Cardiac muscle cell (in vitro differentiated cells and primary cell): ENCODE measurements at regions not wholly inside any gene's neighbourhood (a gene's known extent, or its start where the extent isn't known, plus 50 kb on each side); places are given as distances from the start of the nearest gene placed in this dataset.

Experiments
- DNase-seq, 2 donors: peaks; one replicate each; pipeline versions ENCODE4 v3.0.0 to v3.0.0-alpha.2; 2010 to 2017; ENCODE audit warnings: low read depth in 1 of 2, low spot score in 1 of 2
- H3K27ac ChIP-seq: fragments of 200-600 bp; sonication (generic); 2 replicates; pipeline ENCODE4 v1.5.1; 2016
- H3K27me3 ChIP-seq: fragments of 200-600 bp; sonication (generic); 2 replicates; pipeline ENCODE4 v1.6.0; 2016; ENCODE audit warnings: control low read depth
- H3K36me3 ChIP-seq: fragments of 200-600 bp; sonication (generic); 2 replicates; pipeline ENCODE4 v1.5.1; 2016; ENCODE audit warnings: control low read depth
- H3K4me1 ChIP-seq: fragments of 200-600 bp; sonication (generic); 2 replicates; pipeline ENCODE4 v1.8.1; 2017; ENCODE audit warnings: low read depth, mild to moderate bottlenecking, mixed run types
- H3K4me3 ChIP-seq: fragments of 200-600 bp; sonication (generic); 2 replicates; pipeline ENCODE4 v1.5.1; 2016; ENCODE audit warnings: mild to moderate bottlenecking
- H3K9me3 ChIP-seq: fragments of 200-600 bp; sonication (generic); 2 replicates; pipeline ENCODE4 v1.5.1; 2017; ENCODE audit warnings: low read depth, mild to moderate bottlenecking, control low read depth
- TF ChIP-seq, protein P1 (sequence below): IDR thresholded peaks from 2 replicates; pipeline ENCODE4 v1.5.1; 2012; ENCODE audit warnings: low read depth, mild to moderate bottlenecking, low read length

DNA sequence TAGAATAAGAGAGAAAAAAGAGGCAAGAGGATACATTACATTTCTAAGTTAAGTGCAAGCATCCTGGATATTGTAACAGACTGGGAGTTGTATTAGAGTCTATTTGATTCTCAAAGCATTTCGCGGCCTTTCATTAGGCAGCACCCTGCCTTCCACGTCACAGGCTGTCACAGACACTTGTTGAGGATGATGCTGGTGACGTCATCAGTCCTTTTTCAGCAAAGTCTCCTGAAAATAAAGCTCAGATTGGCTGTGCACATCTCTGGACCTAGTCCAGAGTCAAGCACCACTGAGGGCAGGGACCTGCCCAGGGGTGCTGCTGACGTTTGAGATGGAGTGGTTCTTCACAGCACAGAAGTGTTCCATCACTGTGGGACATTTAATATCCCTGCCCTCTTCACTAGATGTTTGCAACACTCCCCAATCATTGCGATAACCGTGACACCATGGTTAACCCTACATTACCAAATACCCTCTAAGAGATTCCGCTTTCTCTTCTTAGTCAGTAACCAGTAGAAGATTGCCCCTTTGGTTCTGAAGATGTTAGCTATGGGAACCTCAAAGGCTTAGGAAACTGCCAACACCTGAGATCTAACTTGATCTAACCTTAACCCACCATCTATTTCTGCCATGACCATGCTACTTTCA is 72.7 kb upstream of the F3 start:
- H3K27ac ChIP-seq: no peak overlapping the region
- H3K9me3 ChIP-seq: no peaks in the 10 kb centered on the region
- H3K4me1 ChIP-seq: peaks cover 14% of the 10 kb centered on the region
- TF ChIP-seq, protein P1, sequence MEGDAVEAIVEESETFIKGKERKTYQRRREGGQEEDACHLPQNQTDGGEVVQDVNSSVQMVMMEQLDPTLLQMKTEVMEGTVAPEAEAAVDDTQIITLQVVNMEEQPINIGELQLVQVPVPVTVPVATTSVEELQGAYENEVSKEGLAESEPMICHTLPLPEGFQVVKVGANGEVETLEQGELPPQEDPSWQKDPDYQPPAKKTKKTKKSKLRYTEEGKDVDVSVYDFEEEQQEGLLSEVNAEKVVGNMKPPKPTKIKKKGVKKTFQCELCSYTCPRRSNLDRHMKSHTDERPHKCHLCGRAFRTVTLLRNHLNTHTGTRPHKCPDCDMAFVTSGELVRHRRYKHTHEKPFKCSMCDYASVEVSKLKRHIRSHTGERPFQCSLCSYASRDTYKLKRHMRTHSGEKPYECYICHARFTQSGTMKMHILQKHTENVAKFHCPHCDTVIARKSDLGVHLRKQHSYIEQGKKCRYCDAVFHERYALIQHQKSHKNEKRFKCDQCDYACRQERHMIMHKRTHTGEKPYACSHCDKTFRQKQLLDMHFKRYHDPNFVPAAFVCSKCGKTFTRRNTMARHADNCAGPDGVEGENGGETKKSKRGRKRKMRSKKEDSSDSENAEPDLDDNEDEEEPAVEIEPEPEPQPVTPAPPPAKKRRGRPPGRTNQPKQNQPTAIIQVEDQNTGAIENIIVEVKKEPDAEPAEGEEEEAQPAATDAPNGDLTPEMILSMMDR: no peak
- H3K27me3 ChIP-seq: no peaks in the 10 kb centered on the region
- no peak overlapping the region for H3K4me3 ChIP-seq
- no peak for DNase-seq
- no peaks in the 10 kb centered on the region for H3K36me3 ChIP-seq

DNA sequence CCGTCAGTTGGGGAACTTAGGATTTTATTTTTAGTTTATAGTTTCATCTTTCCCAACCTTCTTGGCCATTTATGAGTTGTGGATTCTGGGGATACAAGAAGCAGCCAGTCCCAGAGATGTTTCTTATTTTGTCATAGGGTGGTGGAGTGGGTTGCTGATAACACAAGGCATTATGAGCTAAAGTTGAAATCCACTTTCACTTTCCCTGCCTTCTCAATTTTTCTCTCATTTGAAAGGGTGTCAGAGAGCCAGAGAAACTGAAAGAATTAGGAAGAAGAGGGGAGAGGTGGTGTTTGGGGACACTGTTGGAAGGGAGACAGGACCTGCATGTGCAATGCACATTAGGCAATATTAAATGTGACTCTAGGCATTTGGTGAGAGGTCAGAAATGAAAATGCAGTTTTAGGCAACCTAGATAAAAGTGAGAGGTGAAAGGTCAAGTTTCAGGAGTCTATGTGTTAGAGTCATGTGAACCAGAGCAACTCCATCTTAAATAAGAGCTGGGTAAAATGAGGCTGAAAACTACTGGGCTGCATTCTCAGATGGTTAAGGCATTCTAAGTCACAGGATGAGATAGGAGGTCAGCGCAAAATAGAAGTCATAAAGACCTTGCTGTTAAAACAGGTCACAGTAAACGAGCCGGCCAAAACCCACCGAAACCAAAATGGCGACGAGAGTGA is 71.1 kb upstream of the F3 start:
- H3K9me3 ChIP-seq: no peaks in the 10 kb centered on the region
- H3K27ac ChIP-seq: no peak overlapping the region
- no peaks in the 10 kb centered on the region for H3K36me3 ChIP-seq
- no peak overlapping the region for H3K4me3 ChIP-seq
- H3K4me1 ChIP-seq: peaks cover 14% of the 10 kb centered on the region
- DNase-seq: no peak
- TF ChIP-seq, protein P1: no peak
- H3K27me3 ChIP-seq: no peaks in the 10 kb centered on the region

DNA sequence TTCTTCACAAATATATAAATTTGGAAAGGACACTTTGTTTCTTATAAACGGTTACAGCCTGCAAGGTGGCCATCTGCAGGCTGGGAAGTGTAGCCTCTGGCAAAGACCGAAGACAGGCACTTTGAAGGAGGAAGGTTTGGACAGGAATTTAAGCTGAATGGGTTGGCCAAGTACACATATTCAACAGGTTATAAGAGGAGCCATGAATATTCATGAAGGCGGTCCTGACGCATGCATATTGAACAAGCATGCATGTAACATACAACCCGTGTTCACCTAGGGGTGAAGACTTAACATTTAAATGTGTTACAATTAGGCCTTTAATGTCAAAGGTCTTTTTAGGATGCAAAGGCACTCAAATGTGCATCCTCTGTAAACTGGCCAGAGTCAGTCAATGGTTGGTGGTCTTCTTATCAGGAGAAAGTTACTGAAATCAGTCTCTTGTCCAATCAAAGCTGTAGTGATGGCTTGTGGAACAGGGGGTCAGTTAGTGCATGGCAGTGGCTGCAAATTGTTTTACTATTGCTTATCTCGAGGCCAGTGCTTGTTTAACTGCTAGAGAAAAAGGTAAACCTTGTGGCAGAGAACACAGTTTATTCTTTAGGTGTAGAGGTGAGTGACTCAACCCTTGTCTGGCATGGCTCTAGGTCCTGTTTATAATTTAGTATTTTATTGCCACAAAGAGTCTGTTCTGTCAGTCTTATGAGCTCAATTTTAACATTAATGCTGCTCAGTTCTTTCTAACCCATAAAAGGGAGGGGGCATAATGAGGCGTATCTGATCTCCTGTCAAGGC is 70.3 kb upstream of the F3 start:
- no peaks in the 10 kb centered on the region for H3K36me3 ChIP-seq
- DNase-seq: no peak
- TF ChIP-seq, protein P1: no peak

DNA sequence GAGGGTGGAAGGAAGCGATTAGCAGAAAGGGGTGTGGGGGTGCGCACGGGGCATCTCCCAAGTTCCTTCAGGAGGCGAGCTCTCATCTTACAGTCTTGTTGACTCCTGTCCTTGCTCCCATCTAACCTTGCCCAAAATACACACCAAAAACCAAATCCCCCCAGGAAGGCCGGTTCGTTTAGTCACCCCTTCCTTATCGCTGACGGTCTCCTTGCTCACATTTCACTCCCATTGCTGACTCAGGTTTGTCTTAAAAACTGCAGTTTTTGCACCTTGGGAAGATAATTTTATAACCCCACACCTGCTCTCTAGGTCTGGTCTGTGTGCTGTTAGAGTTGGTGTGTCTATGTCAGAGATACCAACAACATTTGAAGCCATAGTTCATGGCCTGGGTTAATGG is 68.1 kb upstream of the F3 start:
- H3K27ac ChIP-seq: no peak overlapping the region
- TF ChIP-seq, protein P1: no peak

More for the DNA sequence above, 70.3 kb upstream of the F3 start:
- Histone ChIP-seq H3K27ac (no peak overlapping the region), H3K4me1 (peaks cover 13% of the 10 kb centered on the region), H3K9me3 (no peaks in the 10 kb centered on the region), H3K4me3 (no peak overlapping the region), H3K27me3 (no peaks in the 10 kb centered on the region)

DNA sequence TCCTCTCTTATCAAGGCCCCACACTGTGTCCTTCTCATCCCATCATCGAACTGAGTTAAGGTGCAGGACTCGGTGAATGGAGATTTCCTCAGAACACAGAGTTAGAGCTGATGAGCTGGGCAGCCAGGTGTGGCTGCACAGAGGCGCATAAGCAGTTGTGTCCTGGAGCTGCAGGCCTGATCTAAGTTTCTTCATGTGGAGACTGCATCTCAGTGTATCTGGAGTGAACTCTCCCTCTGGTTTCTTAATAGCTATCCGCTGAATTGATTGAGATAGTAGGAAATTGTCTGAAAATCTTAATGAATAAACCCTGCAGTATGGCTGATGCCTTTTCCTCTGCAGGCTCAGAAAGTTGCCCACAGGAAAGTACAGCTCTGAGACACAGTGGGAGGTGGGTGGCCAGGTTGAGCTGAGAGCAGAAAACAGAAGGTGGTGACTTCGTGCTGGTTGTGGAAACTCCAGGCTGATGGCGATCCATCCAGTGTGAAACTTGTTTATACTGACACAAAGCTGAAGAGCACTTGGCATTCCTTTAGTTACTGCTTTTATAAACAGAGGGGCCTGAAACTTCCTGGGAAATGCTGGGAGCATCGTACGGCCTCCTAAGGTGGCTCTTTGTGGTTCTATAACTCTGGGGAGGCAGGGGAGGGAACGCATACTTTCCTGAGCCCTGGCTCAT is 67.4 kb upstream of the F3 start:
- TF ChIP-seq, protein P1: no peak
- Histone ChIP-seq H3K4me3 (no peak overlapping the region), H3K27ac (no peak overlapping the region), H3K9me3 (no peaks in the 10 kb centered on the region), H3K36me3 (no peaks in the 10 kb centered on the region), H3K4me1 (peaks cover 7% of the 10 kb centered on the region), H3K27me3 (no peaks in the 10 kb centered on the region)
- no peak for DNase-seq

More for the DNA sequence above, 68.1 kb upstream of the F3 start:
- H3K9me3 ChIP-seq: no peaks in the 10 kb centered on the region
- H3K36me3 ChIP-seq: no peaks in the 10 kb centered on the region
- no peaks in the 10 kb centered on the region for H3K27me3 ChIP-seq
- no peak overlapping the region for H3K4me3 ChIP-seq
- DNase-seq: no peak
- H3K4me1 ChIP-seq: peaks cover 7% of the 10 kb centered on the region
